Loucy (cell line): ENCODE measurements at regions not wholly inside any gene's neighbourhood (a gene's known extent, or its start where the extent isn't known, plus 50 kb on each side); places are given as distances from the start of the nearest gene placed in this dataset.

ENCODE experiments used
- EZH2phosphoT487 ChIP-seq: fragments of 200-600 bp; IDR thresholded peaks from 2 replicates; pipeline ENCODE4 v1.6.1; 2018; ENCODE audit warnings: antibody characterized with exemption, mild to moderate bottlenecking, moderate library complexity, borderline replicate concordance
- TF ChIP-seq, protein P1 (sequence below): fragments of 200-600 bp; sonication (generic); conservative IDR thresholded peaks from 2 replicates; pipeline ENCODE4 v1.5.1; 2014; ENCODE audit warnings: mild to moderate bottlenecking, antibody characterized with exemption, low read length

- TF ChIP-seq, protein P1, sequence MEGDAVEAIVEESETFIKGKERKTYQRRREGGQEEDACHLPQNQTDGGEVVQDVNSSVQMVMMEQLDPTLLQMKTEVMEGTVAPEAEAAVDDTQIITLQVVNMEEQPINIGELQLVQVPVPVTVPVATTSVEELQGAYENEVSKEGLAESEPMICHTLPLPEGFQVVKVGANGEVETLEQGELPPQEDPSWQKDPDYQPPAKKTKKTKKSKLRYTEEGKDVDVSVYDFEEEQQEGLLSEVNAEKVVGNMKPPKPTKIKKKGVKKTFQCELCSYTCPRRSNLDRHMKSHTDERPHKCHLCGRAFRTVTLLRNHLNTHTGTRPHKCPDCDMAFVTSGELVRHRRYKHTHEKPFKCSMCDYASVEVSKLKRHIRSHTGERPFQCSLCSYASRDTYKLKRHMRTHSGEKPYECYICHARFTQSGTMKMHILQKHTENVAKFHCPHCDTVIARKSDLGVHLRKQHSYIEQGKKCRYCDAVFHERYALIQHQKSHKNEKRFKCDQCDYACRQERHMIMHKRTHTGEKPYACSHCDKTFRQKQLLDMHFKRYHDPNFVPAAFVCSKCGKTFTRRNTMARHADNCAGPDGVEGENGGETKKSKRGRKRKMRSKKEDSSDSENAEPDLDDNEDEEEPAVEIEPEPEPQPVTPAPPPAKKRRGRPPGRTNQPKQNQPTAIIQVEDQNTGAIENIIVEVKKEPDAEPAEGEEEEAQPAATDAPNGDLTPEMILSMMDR = no peak
- TF ChIP-seq EZH2phosphoT487 = no peak
Observed at GRCh38 chr11:110795112-110795624, 82.9 kb upstream of the ARHGAP20 start.
